WTC11 (cell line): ENCODE measurements at regions not wholly inside any gene's neighbourhood (a gene's known extent, or its start where the extent isn't known, plus 50 kb on each side); places are given as distances from the start of the nearest gene placed in this dataset.

Experiments
- ATAC-seq: fragments of 200-7000 bp; cut with Tn5 transposase; 2 replicates; pipeline ENCODE4 v1.10.0; 2021; ENCODE audit warnings: mild to moderate bottlenecking, moderate library complexity
- CTCF ChIA-PET: fragments of 300-600 bp; sonication (Branson Sonifier 250); formaldehyde crosslinking; loops from one replicate; lab custom pipeline; 2021; ENCODE audit warnings: antibody characterized with exemption; lab: Charles Lee
- POLR2A ChIA-PET: fragments of 350-600 bp; sonication (Branson Sonifier 250); formaldehyde crosslinking; loops from one replicate; lab custom pipeline; 2021; ENCODE audit warnings: antibody characterized with exemption; lab: Charles Lee
- DNase-seq: peaks from one replicate; pipeline ENCODE4 v3.0.0; 2021; ENCODE audit warnings: low spot score
- H3K27ac Mint-ChIP-seq: 2 replicates; pipeline ENCODE4 v1.8.0; 2021; ENCODE audit warnings: mixed read lengths
- H3K27me3 Mint-ChIP-seq: 2 replicates; pipeline ENCODE4 v1.8.0; 2021; ENCODE audit warnings: low read depth, mild to moderate bottlenecking, moderate library complexity, mixed read lengths
- H3K36me3 Mint-ChIP-seq: 2 replicates; pipeline ENCODE4 v1.8.0; 2021; ENCODE audit warnings: mixed read lengths
- H3K4me1 Mint-ChIP-seq: 2 replicates; pipeline ENCODE4 v1.8.0; 2022; ENCODE audit warnings: mixed read lengths
- H3K4me3 Mint-ChIP-seq: 2 replicates; pipeline ENCODE4 v1.8.0; 2021; ENCODE audit warnings: mild to moderate bottlenecking, moderate library complexity, mixed read lengths
- H3K9me3 Mint-ChIP-seq: 2 replicates; pipeline ENCODE4 v1.8.0; 2021; ENCODE audit warnings: mixed read lengths
- AR ChIP-seq: fragments of 250-450 bp; sonication (Bioruptor Pico); IDR thresholded peaks from 2 replicates; pipeline ENCODE4 v1.9.0; 2021; ENCODE audit warnings: mild to moderate bottlenecking
- CDX4 ChIP-seq: fragments of 250-450 bp; sonication (Bioruptor Pico); IDR thresholded peaks from 2 replicates; pipeline ENCODE4 v1.9.0; 2021; ENCODE audit warnings: moderate library complexity, mild to moderate bottlenecking, inconsistent platforms, borderline replicate concordance
- CREM ChIP-seq: sonication (generic); formaldehyde crosslinking; IDR thresholded peaks from 2 replicates; pipeline ENCODE4 v1.8.1; 2022; ENCODE audit warnings: mild to moderate bottlenecking, missing genetic modification reagents, moderate library complexity
- CTCF ChIP-seq: fragments of 200-600 bp; IDR thresholded peaks from 2 replicates; pipeline ENCODE4 v1.8.0; 2022; ENCODE audit warnings: antibody characterized with exemption
- E2F5 ChIP-seq: sonication (generic); formaldehyde crosslinking; IDR thresholded peaks from 2 replicates; pipeline ENCODE4 v1.8.1; 2022; ENCODE audit warnings: mild to moderate bottlenecking, moderate library complexity, missing genetic modification reagents
- ESRRA ChIP-seq: sonication (generic); formaldehyde crosslinking; IDR thresholded peaks from 2 replicates; pipeline ENCODE4 v1.8.1; 2022; ENCODE audit warnings: mild to moderate bottlenecking, missing genetic modification reagents, borderline replicate concordance
- FOXK1 ChIP-seq: sonication (generic); formaldehyde crosslinking; IDR thresholded peaks from 2 replicates; pipeline ENCODE4 v1.8.0; 2022; ENCODE audit warnings: mild to moderate bottlenecking, moderate library complexity, missing genetic modification reagents
- GRHL2 ChIP-seq: fragments of 250-450 bp; sonication (Bioruptor Pico); IDR thresholded peaks from 2 replicates; pipeline ENCODE4 v1.8.0; 2022; ENCODE audit warnings: mild to moderate bottlenecking, moderate library complexity; ENCODE audit not compliant: insufficient replicate concordance, severe bottlenecking
- HMGXB4 ChIP-seq: sonication (generic); formaldehyde crosslinking; IDR thresholded peaks from 2 replicates; pipeline ENCODE4 v1.8.1; 2023; ENCODE audit warnings: mild to moderate bottlenecking, moderate library complexity, missing genetic modification reagents
- IRF1 ChIP-seq: sonication (generic); formaldehyde crosslinking; IDR thresholded peaks from 2 replicates; pipeline ENCODE4 v1.8.0; 2023; ENCODE audit warnings: missing genetic modification reagents
- MYBL2 ChIP-seq: sonication (generic); formaldehyde crosslinking; IDR thresholded peaks from 2 replicates; pipeline ENCODE4 v1.8.1; 2023; ENCODE audit warnings: mild to moderate bottlenecking, moderate library complexity, missing genetic modification reagents
- NR1H2 ChIP-seq: sonication (generic); formaldehyde crosslinking; IDR thresholded peaks from 2 replicates; pipeline ENCODE4 v1.9.0; 2021; ENCODE audit warnings: mild to moderate bottlenecking, moderate library complexity, missing genetic modification reagents
- NR2C2 ChIP-seq: sonication (generic); formaldehyde crosslinking; IDR thresholded peaks from 2 replicates; pipeline ENCODE4 v1.8.0; 2022; ENCODE audit warnings: mild to moderate bottlenecking, missing genetic modification reagents
- OVOL2 ChIP-seq: fragments of 250-450 bp; sonication (Bioruptor Pico); IDR thresholded peaks from 2 replicates; pipeline ENCODE4 v1.9.0; 2021; ENCODE audit warnings: mild to moderate bottlenecking, borderline replicate concordance
- RORB ChIP-seq: fragments of 250-450 bp; sonication (Bioruptor Pico); IDR thresholded peaks from 2 replicates; pipeline ENCODE4 v1.9.0; 2021; ENCODE audit warnings: mild to moderate bottlenecking
- SMAD4 ChIP-seq: sonication (generic); formaldehyde crosslinking; IDR thresholded peaks from 2 replicates; pipeline ENCODE4 v1.8.0; 2022; ENCODE audit warnings: mild to moderate bottlenecking, missing genetic modification reagents
- SOX15 ChIP-seq: fragments of 250-450 bp; sonication (Bioruptor Pico); IDR thresholded peaks from 2 replicates; pipeline ENCODE4 v1.9.0; 2021; ENCODE audit warnings: mild to moderate bottlenecking
- ZBTB21 ChIP-seq: sonication (generic); formaldehyde crosslinking; IDR thresholded peaks from 2 replicates; pipeline ENCODE4 v1.8.1; 2023; ENCODE audit warnings: mild to moderate bottlenecking, missing genetic modification reagents, borderline replicate concordance
- ZMAT4 ChIP-seq: fragments of 250-450 bp; sonication (Bioruptor Pico); IDR thresholded peaks from 2 replicates; pipeline ENCODE4 v1.9.0; 2021; ENCODE audit warnings: mild to moderate bottlenecking
- ZNF121 ChIP-seq: sonication (generic); formaldehyde crosslinking; IDR thresholded peaks from 2 replicates; pipeline ENCODE4 v1.8.0; 2023; ENCODE audit warnings: missing genetic modification reagents
- ZNF425 ChIP-seq: fragments of 250-450 bp; sonication (Bioruptor Pico); conservative IDR thresholded peaks from 2 replicates; pipeline ENCODE4 v1.9.0; 2021; ENCODE audit warnings: mild to moderate bottlenecking
- ZNF512 ChIP-seq: sonication (generic); formaldehyde crosslinking; IDR thresholded peaks from 2 replicates; pipeline ENCODE4 v1.8.1; 2022; ENCODE audit warnings: missing genetic modification reagents, borderline replicate concordance
- ZNF671 ChIP-seq: fragments of 250-450 bp; sonication (Bioruptor Pico); IDR thresholded peaks from 2 replicates; pipeline ENCODE4 v1.8.0; 2021; ENCODE audit warnings: mild to moderate bottlenecking

GRCh38 chr1:227459326-227459841, 104.0 kb upstream of the ZNF678 start:
- Mint-ChIP-seq H3K4me3 (no peak overlapping the region), H3K4me1 (peaks cover 3% of the 10 kb centered on the region; the same call in 1 of the 2 replicates), H3K27me3 (no peaks in the 10 kb centered on the region; the same call in 1 of the 2 replicates), H3K36me3 (no peaks in the 10 kb centered on the region), H3K9me3 (no peaks in the 10 kb centered on the region), H3K27ac (no peak overlapping the region)
- ChIA-PET CTCF (interaction anchor here (0.8 to 4.0 kb wide), 2 partner anchors 10 to 12 kb away, joined by 3 to 12 read pairs; no protein-coding TSS in a partner anchor), POLR2A (no interaction called here)
- TF ChIP-seq MYBL2 (no peak), E2F5 (CRISPR knock-in tag) (no peak), ZMAT4 (CRISPR knock-in tag) (no peak), OVOL2 (CRISPR knock-in tag) (no peak), RORB (CRISPR knock-in tag) (no peak), ZNF671 (CRISPR knock-in tag) (no peak), ZNF512 (CRISPR knock-in tag) (no peak), ESRRA (no peak), HMGXB4 (CRISPR knock-in tag) (no peak), FOXK1 (CRISPR knock-in tag) (no peak), CDX4 (CRISPR knock-in tag) (no peak), SOX15 (CRISPR knock-in tag) (no peak), ZNF425 (CRISPR knock-in tag) (no peak), CTCF (no peak)
- ATAC-seq (no peak), DNase-seq (no peak)

GRCh38 chr1:227454686-227455085, 108.7 kb upstream of the ZNF678 start:
- ChIA-PET POLR2A (no interaction called here), CTCF (no interaction called here)
- ATAC-seq (no peak), DNase-seq (no peak)
- Mint-ChIP-seq H3K4me3 (no peak overlapping the region), H3K36me3 (no peaks in the 10 kb centered on the region), H3K27ac (no peak overlapping the region), H3K4me1 (no peaks in the 10 kb centered on the region), H3K9me3 (no peaks in the 10 kb centered on the region), H3K27me3 (peaks cover 3% of the 10 kb centered on the region; the same call in 1 of the 2 replicates)
- TF ChIP-seq IRF1 (no peak), SMAD4 (CRISPR knock-in tag) (no peak), NR1H2 (CRISPR knock-in tag) (no peak), NR2C2 (CRISPR knock-in tag) (no peak), GRHL2 (no peak), ZNF121 (CRISPR knock-in tag) (no peak), ZBTB21 (no peak), AR (CRISPR knock-in tag) (no peak), CREM (CRISPR knock-in tag) (no peak)
